Mesendoderm (in vitro differentiated cells): ENCODE measurements at regions not wholly inside any gene's neighbourhood (a gene's known extent, or its start where the extent isn't known, plus 50 kb on each side); places are given as distances from the start of the nearest gene placed in this dataset.

ENCODE experiments used
- DNase-seq: peaks from one replicate; pipeline ENCODE4 v3.0.0; 2013
- H2AK5ac ChIP-seq: 2 replicates; pipeline ENCODE4 v1.6.1; 2013; ENCODE audit warnings: low read length, inconsistent platforms
- H2BK120ac ChIP-seq: 2 replicates; pipeline ENCODE4 v1.6.1; 2013; ENCODE audit warnings: low read depth, mild to moderate bottlenecking, low read length, moderate library complexity, mixed read lengths
- H2BK15ac ChIP-seq: replicated peaks from 2 replicates; pipeline ENCODE4 v1.6.1; 2013; ENCODE audit warnings: low read depth, mild to moderate bottlenecking, moderate library complexity
- H2BK5ac ChIP-seq: 2 replicates; pipeline ENCODE4 v1.6.1; 2013; ENCODE audit warnings: low read length, inconsistent platforms
- H3K18ac ChIP-seq: 2 replicates; pipeline ENCODE4 v1.6.1; 2013; ENCODE audit warnings: mild to moderate bottlenecking, low read length, mixed read lengths
- H3K23ac ChIP-seq: one replicate; pipeline ENCODE4 v1.6.1; 2013; ENCODE audit warnings: low read length
- H3K27ac ChIP-seq: 2 replicates; pipeline ENCODE4 v1.5.1; 2013; ENCODE audit warnings: low read depth, mild to moderate bottlenecking, inconsistent platforms, low read length, moderate library complexity
- H3K27me3 ChIP-seq: 2 replicates; pipeline ENCODE4 v1.6.1; 2013; ENCODE audit warnings: low read length, control low read depth, mild to moderate bottlenecking, inconsistent platforms; ENCODE audit not compliant: insufficient read depth, poor library complexity
- H3K36me3 ChIP-seq: 2 replicates; pipeline ENCODE4 v1.6.1; 2013; ENCODE audit warnings: low read length, inconsistent platforms; ENCODE audit not compliant: control insufficient read depth, insufficient read depth
- H3K4ac ChIP-seq: one replicate; pipeline ENCODE4 v1.6.1; 2013; ENCODE audit warnings: low read depth, mild to moderate bottlenecking, low read length, moderate library complexity
- H3K4me1 ChIP-seq: 2 replicates; pipeline ENCODE4 v1.6.1; 2013; ENCODE audit warnings: low read depth, low read length, inconsistent platforms; ENCODE audit not compliant: control insufficient read depth
- H3K4me2 ChIP-seq: 2 replicates; pipeline ENCODE4 v1.6.1; 2013; ENCODE audit warnings: low read length
- H3K4me3 ChIP-seq: 2 replicates; pipeline ENCODE4 v1.5.1; 2013; ENCODE audit warnings: mild to moderate bottlenecking, low read length
- H3K56ac ChIP-seq: one replicate; pipeline ENCODE4 v1.6.1; 2013; ENCODE audit warnings: low read length
- H3K79me1 ChIP-seq: 2 replicates; pipeline ENCODE4 v1.6.1; 2013; ENCODE audit warnings: low read length, inconsistent platforms
- H3K79me2 ChIP-seq: 2 replicates; pipeline ENCODE4 v1.6.1; 2013; ENCODE audit warnings: mild to moderate bottlenecking, low read length; ENCODE audit not compliant: control insufficient read depth, insufficient read depth
- H3K9ac ChIP-seq: 2 replicates; pipeline ENCODE4 v1.6.1; 2013; ENCODE audit warnings: low read length, inconsistent platforms
- H4K5ac ChIP-seq: one replicate; pipeline ENCODE4 v1.6.1; 2013; ENCODE audit warnings: low read length
- H4K8ac ChIP-seq: one replicate; pipeline ENCODE4 v1.6.1; 2013; ENCODE audit warnings: low read depth, mild to moderate bottlenecking, control low read depth, low read length, moderate library complexity
- WGBS: extraction: QIAGEN DNeasy Blood & Tissue Kit; methylation state at CpG from one replicate; pipeline ENCODE4 v1.1.7; 2013; ENCODE audit warnings: low lambda C conversion rate, missing lambda C conversion rate; ENCODE audit not compliant: insufficient coverage; ENCODE audit errors: extremely low coverage; 5-methylcytosine and 5-hydroxymethylcytosine counted together

DNA sequence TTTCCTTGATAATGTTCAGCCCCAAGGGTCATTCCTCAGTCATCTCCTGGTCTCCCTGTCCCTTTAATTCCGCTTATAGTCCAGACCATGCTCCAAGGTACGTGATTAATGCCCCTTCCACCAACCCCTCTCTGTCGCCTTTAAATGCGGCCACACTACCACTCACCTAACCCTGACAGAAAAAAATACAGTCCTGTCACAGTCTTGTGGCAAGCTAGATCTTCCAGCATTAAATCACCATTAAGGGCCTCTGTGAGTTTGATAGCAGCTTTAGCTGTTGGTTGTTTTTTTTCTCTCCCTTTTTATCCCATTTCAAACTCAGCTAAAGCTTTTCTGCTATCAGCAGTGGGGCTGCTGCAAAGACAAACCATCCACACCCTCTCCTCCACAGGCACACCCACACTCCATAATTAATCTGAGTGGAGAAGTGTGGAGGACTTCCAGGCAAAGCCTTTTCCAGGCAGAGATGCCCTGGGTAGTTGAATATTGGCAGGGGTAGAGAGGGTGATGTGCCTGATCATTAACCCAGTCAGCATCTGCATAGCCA lies 522.7 kb upstream of the CLINT1 start:
- Histone ChIP-seq H3K79me2 (no peaks in the 10 kb centered on the region), H3K4me2 (no peak overlapping the region), H2BK5ac (no peak overlapping the region), H3K36me3 (no peaks in the 10 kb centered on the region), H3K23ac (no peak overlapping the region), H3K56ac (no peak overlapping the region), H4K5ac (no peak overlapping the region), H2AK5ac (no peak overlapping the region), H3K27ac (no peak overlapping the region), H3K79me1 (no peaks in the 10 kb centered on the region), H3K27me3 (no peaks in the 10 kb centered on the region), H2BK120ac (no peak overlapping the region), H3K4ac (no peak overlapping the region), H3K4me1 (no peaks in the 10 kb centered on the region), H3K18ac (no peak overlapping the region), H3K9ac (no peak overlapping the region), H4K8ac (no peak overlapping the region), H2BK15ac (no peak overlapping the region), H3K4me3 (no peak overlapping the region)
- no peak for DNase-seq
- no CpG with 5 or more reads among the region's 4 CpGs for WGBS

GRCh38 chr5:158380661-158381060 lies 521.7 kb upstream of the CLINT1 start:
- Histone ChIP-seq H2BK120ac (no peak overlapping the region), H2BK5ac (no peak overlapping the region), H4K5ac (no peak overlapping the region), H3K79me2 (no peaks in the 10 kb centered on the region), H3K27me3 (no peaks in the 10 kb centered on the region), H4K8ac (no peak overlapping the region), H3K4me2 (no peak overlapping the region), H2AK5ac (no peak overlapping the region), H3K79me1 (no peaks in the 10 kb centered on the region), H3K9ac (no peak overlapping the region), H3K4ac (no peak overlapping the region), H3K36me3 (no peaks in the 10 kb centered on the region), H3K56ac (no peak overlapping the region), H2BK15ac (no peak overlapping the region), H3K4me1 (no peaks in the 10 kb centered on the region), H3K23ac (no peak overlapping the region), H3K18ac (no peak overlapping the region), H3K4me3 (no peak overlapping the region), H3K27ac (no peak overlapping the region)
- DNase-seq: no peak
- no CpG with 5 or more reads among the region's 5 CpGs for WGBS

GRCh38 chr5:158378931-158379330 lies 520.0 kb upstream of the CLINT1 start:
- Histone ChIP-seq H4K5ac (no peak overlapping the region), H3K23ac (no peak overlapping the region), H3K4me3 (no peak overlapping the region), H2BK15ac (no peak overlapping the region), H3K27me3 (no peaks in the 10 kb centered on the region), H3K9ac (no peak overlapping the region), H3K56ac (no peak overlapping the region), H3K4me1 (no peaks in the 10 kb centered on the region), H4K8ac (no peak overlapping the region), H2AK5ac (no peak overlapping the region), H3K4me2 (no peak overlapping the region), H2BK120ac (no peak overlapping the region), H3K4ac (no peak overlapping the region), H3K36me3 (no peaks in the 10 kb centered on the region), H2BK5ac (no peak overlapping the region), H3K27ac (no peak overlapping the region), H3K79me2 (no peaks in the 10 kb centered on the region), H3K79me1 (no peaks in the 10 kb centered on the region), H3K18ac (no peak overlapping the region)
- WGBS: no CpG with 5 or more reads among the region's 4 CpGs
- no peak for DNase-seq

DNA sequence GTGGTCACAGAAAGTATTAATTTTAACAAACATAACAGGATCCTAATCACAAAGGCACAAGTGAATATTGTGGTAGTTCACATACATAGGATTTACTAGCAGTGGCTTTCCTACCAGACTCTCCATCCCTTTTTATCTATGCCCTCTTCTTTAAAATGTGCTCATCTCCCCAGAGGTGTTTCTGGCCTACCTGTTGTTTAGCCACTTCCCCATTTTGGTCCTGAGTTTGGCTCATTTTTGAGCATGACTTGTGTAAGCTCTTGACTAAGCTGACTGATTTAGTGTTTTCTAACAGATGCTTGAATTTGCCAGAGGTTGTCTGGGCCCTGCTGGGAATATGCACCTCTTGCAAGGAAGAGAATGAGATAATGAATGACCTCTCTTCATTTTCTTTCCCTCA lies 517.7 kb upstream of the CLINT1 start:
- Histone ChIP-seq H2AK5ac (no peak overlapping the region), H3K27ac (no peak overlapping the region), H3K4me1 (no peaks in the 10 kb centered on the region), H3K79me1 (no peaks in the 10 kb centered on the region), H2BK120ac (no peak overlapping the region), H3K36me3 (no peaks in the 10 kb centered on the region), H3K4ac (no peak overlapping the region), H3K79me2 (no peaks in the 10 kb centered on the region), H3K4me3 (no peak overlapping the region), H3K18ac (no peak overlapping the region), H4K5ac (no peak overlapping the region), H3K23ac (no peak overlapping the region), H3K9ac (no peak overlapping the region), H3K4me2 (no peak overlapping the region), H4K8ac (no peak overlapping the region), H3K27me3 (no peaks in the 10 kb centered on the region), H3K56ac (no peak overlapping the region), H2BK15ac (no peak overlapping the region), H2BK5ac (no peak overlapping the region)
- DNase-seq: no peak

GRCh38 chr5:158375531-158375930 lies 516.6 kb upstream of the CLINT1 start:
- no peak overlapping the region for H3K4ac ChIP-seq
- H3K9ac ChIP-seq: no peak overlapping the region
- WGBS: no CpG with 5 or more reads among the region's 3 CpGs
- H2AK5ac ChIP-seq: no peak overlapping the region
- no peak overlapping the region for H4K5ac ChIP-seq
- no peak overlapping the region for H3K23ac ChIP-seq
- no peak overlapping the region for H3K4me3 ChIP-seq
- no peak overlapping the region for H2BK15ac ChIP-seq
- H3K4me2 ChIP-seq: no peak overlapping the region
- H3K27ac ChIP-seq: no peak overlapping the region
- H3K79me1 ChIP-seq: no peaks in the 10 kb centered on the region
- no peak overlapping the region for H3K18ac ChIP-seq
- H3K56ac ChIP-seq: no peak overlapping the region
- no peak for DNase-seq
- no peak overlapping the region for H2BK5ac ChIP-seq
- H2BK120ac ChIP-seq: no peak overlapping the region
- H3K4me1 ChIP-seq: no peaks in the 10 kb centered on the region
- no peaks in the 10 kb centered on the region for H3K79me2 ChIP-seq
- no peak overlapping the region for H4K8ac ChIP-seq
- H3K36me3 ChIP-seq: no peaks in the 10 kb centered on the region
- no peaks in the 10 kb centered on the region for H3K27me3 ChIP-seq

DNA sequence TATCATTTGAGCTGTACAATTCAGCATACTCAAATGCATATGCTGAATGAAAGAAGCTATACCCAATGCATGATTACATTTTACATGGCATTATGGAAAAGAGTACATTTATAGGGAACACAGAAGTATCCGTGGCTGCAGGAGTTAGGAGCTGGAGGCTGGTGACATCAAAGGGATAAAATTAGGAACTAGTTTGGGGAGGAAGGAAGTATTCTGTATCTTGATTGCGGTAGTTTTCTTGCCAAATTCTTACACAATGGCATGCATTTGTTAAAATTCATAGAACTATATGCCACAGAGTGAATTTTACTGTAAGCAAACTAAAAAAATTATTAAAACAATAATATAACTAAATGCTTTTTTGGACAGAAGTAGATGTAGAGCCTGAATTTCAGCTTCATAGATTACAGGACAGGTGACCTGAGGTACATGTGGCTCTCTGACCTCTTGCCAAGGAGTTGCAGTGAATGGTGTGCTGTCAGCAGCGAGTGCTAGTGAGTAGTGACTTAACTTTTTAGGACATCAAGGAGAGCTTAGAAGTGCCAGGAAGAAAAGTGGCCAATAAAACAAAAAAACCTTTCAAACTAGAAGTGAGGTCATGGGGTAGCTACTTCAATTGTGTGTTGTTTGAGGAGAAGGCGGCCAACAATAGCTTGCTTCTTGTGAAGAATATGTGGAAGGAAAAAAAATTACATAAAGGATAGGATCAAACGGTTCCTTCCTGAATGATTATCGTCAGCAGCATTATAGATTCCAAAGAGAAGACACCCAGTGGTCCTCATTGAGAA lies 514.9 kb upstream of the CLINT1 start:
- H3K27ac ChIP-seq: no peak overlapping the region
- DNase-seq: no peak
- no peaks in the 10 kb centered on the region for H3K27me3 ChIP-seq
- H3K4ac ChIP-seq: no peak overlapping the region
- no peaks in the 10 kb centered on the region for H3K79me2 ChIP-seq
- no CpG with 5 or more reads among the region's 6 CpGs for WGBS
- no peak overlapping the region for H2BK15ac ChIP-seq
- H2BK5ac ChIP-seq: no peak overlapping the region
- H2AK5ac ChIP-seq: no peak overlapping the region
- no peak overlapping the region for H4K8ac ChIP-seq
- no peak overlapping the region for H3K9ac ChIP-seq
- no peak overlapping the region for H3K18ac ChIP-seq
- H3K36me3 ChIP-seq: no peaks in the 10 kb centered on the region
- no peaks in the 10 kb centered on the region for H3K4me1 ChIP-seq
- no peaks in the 10 kb centered on the region for H3K79me1 ChIP-seq
- no peak overlapping the region for H4K5ac ChIP-seq
- no peak overlapping the region for H3K56ac ChIP-seq
- H3K4me3 ChIP-seq: no peak overlapping the region
- no peak overlapping the region for H2BK120ac ChIP-seq
- no peak overlapping the region for H3K4me2 ChIP-seq
- no peak overlapping the region for H3K23ac ChIP-seq
